ENCODE measurements at regions not wholly inside any gene's neighbourhood (a gene's known extent, or its start where the extent isn't known, plus 50 kb on each side); places are given as distances from the start of the nearest gene placed in this dataset.

DNA sequence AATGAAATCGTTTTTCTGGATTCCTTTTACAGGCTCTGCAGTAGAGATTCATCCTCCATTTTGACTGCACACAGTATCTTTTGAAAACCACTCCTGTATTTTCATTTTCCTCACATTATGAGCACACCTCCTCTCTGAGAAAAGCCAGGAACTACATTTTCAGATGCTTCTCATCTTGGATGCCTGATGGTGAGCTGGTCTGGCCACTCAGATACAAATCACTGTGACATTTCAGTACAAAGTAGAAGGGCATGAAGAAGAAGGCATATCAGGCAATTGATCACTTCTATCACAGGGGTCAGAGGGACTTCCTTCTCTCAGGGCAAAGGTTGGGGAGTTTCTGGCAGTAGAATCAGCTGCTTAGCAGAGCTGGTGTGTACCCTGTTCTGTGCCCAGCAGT, 192.0 kb upstream of the POM121L12 start:
- H3K9me2 ChIP-seq (ENCODE audit: low read depth, low read length), result no peaks in the 10 kb centered on the region
- H3K4me2 ChIP-seq (ENCODE audit: low read length), result no peak overlapping the region; the same call in 1 of the 2 replicates
- no peaks in the 10 kb centered on the region for H3K79me2 ChIP-seq (ENCODE audit: insufficient read depth, low read length)
- TF ChIP-seq EZH2 (IDR thresholded peaks at IDR 0.05; ENCODE audit: borderline replicate concordance, low read length), result no peak
- TF ChIP-seq, protein P1, sequence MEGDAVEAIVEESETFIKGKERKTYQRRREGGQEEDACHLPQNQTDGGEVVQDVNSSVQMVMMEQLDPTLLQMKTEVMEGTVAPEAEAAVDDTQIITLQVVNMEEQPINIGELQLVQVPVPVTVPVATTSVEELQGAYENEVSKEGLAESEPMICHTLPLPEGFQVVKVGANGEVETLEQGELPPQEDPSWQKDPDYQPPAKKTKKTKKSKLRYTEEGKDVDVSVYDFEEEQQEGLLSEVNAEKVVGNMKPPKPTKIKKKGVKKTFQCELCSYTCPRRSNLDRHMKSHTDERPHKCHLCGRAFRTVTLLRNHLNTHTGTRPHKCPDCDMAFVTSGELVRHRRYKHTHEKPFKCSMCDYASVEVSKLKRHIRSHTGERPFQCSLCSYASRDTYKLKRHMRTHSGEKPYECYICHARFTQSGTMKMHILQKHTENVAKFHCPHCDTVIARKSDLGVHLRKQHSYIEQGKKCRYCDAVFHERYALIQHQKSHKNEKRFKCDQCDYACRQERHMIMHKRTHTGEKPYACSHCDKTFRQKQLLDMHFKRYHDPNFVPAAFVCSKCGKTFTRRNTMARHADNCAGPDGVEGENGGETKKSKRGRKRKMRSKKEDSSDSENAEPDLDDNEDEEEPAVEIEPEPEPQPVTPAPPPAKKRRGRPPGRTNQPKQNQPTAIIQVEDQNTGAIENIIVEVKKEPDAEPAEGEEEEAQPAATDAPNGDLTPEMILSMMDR (IDR thresholded peaks at IDR 0.05; ENCODE audit: low read length), result no peak
- H3K36me3 ChIP-seq (ENCODE audit: insufficient read depth, low read length), result no peaks in the 10 kb centered on the region
- peak overlapping the region; percentile 23 for H2AFZ ChIP-seq (ENCODE audit: low read length)
- no peaks in the 10 kb centered on the region for H3F3A ChIP-seq (ENCODE audit: insufficient read depth, low read length)
- no peaks in the 10 kb centered on the region for H3K9me3 ChIP-seq (ENCODE audit: low read length)
- H3K4me1 ChIP-seq (ENCODE audit: insufficient read depth, low read length, severe bottlenecking), result peaks cover 56% of the 10 kb centered on the region
- H4K20me1 ChIP-seq (ENCODE audit: insufficient read depth, low read length), result no peaks in the 10 kb centered on the region
- peak overlapping the region; percentile 18 for H3K27ac ChIP-seq (ENCODE audit: low read depth, low read length, poor library complexity, severe bottlenecking)
- H3K4me3 ChIP-seq (ENCODE audit: low read depth, low read length, poor library complexity, severe bottlenecking), result no peak overlapping the region
- no peaks in the 10 kb centered on the region for H3K27me3 ChIP-seq (ENCODE audit: insufficient read depth, low read length)
- H3K9ac ChIP-seq (ENCODE audit: low read length), result no peak overlapping the region

DNA sequence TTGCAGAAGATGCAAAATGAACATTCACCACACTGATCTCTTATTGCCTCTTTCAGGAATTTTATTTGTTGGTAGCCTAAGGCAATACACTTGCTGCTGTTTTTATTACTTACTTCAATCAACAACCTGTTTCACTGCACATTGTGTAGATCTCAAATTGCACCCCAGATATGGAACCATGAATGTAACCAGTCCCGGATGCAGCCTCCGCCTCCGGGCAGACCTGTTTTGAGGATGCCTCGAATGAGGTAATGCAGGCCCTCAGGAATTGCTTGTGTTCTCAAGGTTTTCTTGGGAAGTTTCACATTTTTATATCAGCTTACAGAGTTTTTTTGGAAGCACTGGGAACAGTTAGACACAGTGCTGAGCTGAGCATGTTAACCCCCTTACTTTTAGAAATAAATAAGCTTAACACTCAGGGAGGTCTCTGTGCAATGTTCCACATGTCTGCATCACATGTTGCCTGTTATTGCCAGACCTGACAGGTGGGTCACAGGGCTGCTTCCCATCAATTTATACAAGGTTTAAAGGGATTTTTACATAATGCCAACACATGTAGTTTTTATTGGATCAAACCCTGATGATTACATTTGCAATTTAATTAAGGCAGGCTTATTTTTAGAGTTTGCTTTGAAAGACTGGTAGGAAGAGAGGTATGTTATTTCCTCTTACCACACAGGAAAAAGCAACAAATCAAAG, 193.1 kb upstream of the POM121L12 start:
- Histone ChIP-seq H4K20me1 (ENCODE audit: insufficient read depth, low read length) (no peaks in the 10 kb centered on the region), H3K4me2 (ENCODE audit: low read length) (no peak overlapping the region; the same call in 1 of the 2 replicates), H3K4me3 (ENCODE audit: low read depth, low read length, poor library complexity, severe bottlenecking) (no peak overlapping the region), H3K79me2 (ENCODE audit: insufficient read depth, low read length) (no peaks in the 10 kb centered on the region), H3K4me1 (ENCODE audit: insufficient read depth, low read length, severe bottlenecking) (peaks cover 56% of the 10 kb centered on the region), H3K27ac (ENCODE audit: low read depth, low read length, poor library complexity, severe bottlenecking) (peak overlapping the region; percentile 11), H3K9ac (ENCODE audit: low read length) (no peak overlapping the region), H3K9me2 (ENCODE audit: low read depth, low read length) (no peaks in the 10 kb centered on the region), H2AFZ (ENCODE audit: low read length) (no peak overlapping the region), H3K27me3 (ENCODE audit: insufficient read depth, low read length) (no peaks in the 10 kb centered on the region), H3F3A (ENCODE audit: insufficient read depth, low read length) (no peaks in the 10 kb centered on the region), H3K9me3 (ENCODE audit: low read length) (no peaks in the 10 kb centered on the region), H3K36me3 (ENCODE audit: insufficient read depth, low read length) (no peaks in the 10 kb centered on the region)
- TF ChIP-seq, protein P1 (IDR thresholded peaks at IDR 0.05; ENCODE audit: low read length), result no peak
- TF ChIP-seq EZH2 (IDR thresholded peaks at IDR 0.05; ENCODE audit: borderline replicate concordance, low read length), result no peak

DNA sequence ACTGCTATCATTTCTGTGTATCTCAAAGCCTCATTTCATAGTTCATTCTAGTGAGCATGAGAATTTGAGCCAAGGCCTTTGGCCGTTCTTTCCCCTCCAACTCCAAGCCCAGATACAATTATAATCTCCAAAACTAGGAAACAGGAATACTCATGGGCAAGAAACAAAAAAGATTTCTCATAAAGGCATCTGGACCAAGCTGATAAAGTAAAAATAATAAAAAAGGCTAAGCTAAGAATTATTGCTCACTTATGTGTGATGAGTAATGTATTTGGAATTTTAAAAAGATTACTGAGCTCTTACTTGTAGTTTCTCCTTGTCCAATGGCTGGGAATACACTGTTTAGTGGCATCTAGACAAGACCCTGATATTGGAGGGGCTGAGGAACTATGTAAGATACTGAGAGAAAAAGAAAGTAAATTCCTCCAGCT, 196.4 kb upstream of the POM121L12 start:
- Histone ChIP-seq H3K9me3 (ENCODE audit: low read length) (no peaks in the 10 kb centered on the region), H3K27me3 (ENCODE audit: insufficient read depth, low read length) (no peaks in the 10 kb centered on the region), H3K36me3 (ENCODE audit: insufficient read depth, low read length) (no peaks in the 10 kb centered on the region), H3K4me1 (ENCODE audit: insufficient read depth, low read length, severe bottlenecking) (peaks cover 51% of the 10 kb centered on the region), H3K79me2 (ENCODE audit: insufficient read depth, low read length) (no peaks in the 10 kb centered on the region), H3K4me3 (ENCODE audit: low read depth, low read length, poor library complexity, severe bottlenecking) (no peak overlapping the region), H3K4me2 (ENCODE audit: low read length) (peak overlapping the region; percentile 7; the same call in 1 of the 2 replicates), H2AFZ (ENCODE audit: low read length) (peak overlapping the region; percentile 72; the same call in 1 of the 2 replicates), H4K20me1 (ENCODE audit: insufficient read depth, low read length) (no peaks in the 10 kb centered on the region), H3K9me2 (ENCODE audit: low read depth, low read length) (no peaks in the 10 kb centered on the region), H3K27ac (ENCODE audit: low read depth, low read length, poor library complexity, severe bottlenecking) (no peak overlapping the region), H3F3A (ENCODE audit: insufficient read depth, low read length) (no peaks in the 10 kb centered on the region), H3K9ac (ENCODE audit: low read length) (no peak overlapping the region)
- TF ChIP-seq, protein P1 (IDR thresholded peaks at IDR 0.05; ENCODE audit: low read length), result no peak
- no peak for TF ChIP-seq EZH2 (IDR thresholded peaks at IDR 0.05; ENCODE audit: borderline replicate concordance, low read length)

Measured in OCI-LY1 (cell line).